HCEC 1CT (cell line): ENCODE measurements at regions not wholly inside any gene's neighbourhood (a gene's known extent, or its start where the extent isn't known, plus 50 kb on each side); places are given as distances from the start of the nearest gene placed in this dataset.
"Not testable (repeated sequence)": the region's sequence is repeated elsewhere in the genome, so short reads cannot be mapped to it uniquely, and the experiment has no call there.

ENCODE experiments used
- DNase-seq: peaks from one replicate; pipeline ENCODE4 v3.0.0-alpha.2; 2017

DNA sequence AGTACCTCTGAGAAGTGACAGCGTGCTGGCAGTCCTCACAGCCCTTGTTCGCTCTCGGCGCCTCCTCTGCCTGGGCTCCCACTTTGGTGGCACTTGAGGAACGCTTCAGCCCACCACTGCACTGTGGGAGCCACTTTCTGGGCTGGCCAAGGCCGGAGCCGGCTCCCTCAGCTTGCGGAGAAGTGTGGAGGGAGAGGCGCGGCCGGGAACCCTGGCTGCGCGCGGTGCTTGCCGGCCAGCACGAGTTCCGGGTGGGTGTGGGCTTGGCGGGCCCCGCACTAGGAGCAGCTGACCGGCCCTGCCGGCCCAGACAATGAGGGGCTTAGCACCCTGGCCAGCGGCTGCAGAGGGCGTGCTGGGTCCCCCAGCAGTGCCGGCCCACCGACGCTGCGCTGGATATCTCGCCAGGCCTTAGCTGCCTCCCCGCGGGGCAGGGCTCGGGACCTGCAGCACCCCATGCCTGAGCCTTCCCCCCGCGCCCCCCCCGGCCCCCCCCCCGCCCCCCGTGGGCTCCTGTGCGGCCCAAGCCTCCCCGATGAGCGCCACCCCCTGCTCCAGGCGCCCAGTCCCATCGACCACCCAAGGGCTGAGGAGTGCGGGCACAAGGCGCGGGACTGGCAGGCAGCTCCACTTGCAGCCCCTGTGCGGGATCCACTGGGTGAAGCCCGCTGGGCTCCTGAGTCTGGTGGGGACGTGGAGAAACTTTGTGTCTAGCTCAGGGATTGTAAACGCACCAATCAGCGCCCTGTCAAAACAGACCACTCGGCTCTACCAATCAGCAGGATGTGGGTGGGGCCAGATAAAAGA is 847.7 kb upstream of the CDH6 start:
- DNase-seq, result not testable (repeated sequence)

DNA sequence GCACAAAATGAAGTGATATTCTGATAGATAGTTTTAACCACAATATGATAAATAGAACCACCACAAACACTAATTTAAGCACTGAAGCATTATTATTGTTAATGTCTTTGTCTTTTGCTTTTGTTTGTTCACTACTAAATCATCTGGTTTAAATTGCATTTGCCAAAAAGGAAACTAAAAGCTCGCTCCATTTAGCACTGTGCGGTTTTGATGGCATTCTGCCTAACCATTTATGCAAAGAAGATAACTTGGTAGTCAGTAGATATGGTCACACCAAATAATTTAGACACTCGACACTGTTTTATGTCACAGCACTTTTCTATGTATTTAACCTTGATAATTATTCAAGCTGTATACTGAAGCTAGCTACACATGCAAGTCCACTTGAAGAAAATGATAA is 849.8 kb upstream of the CDH6 start:
- no peak for DNase-seq

DNA sequence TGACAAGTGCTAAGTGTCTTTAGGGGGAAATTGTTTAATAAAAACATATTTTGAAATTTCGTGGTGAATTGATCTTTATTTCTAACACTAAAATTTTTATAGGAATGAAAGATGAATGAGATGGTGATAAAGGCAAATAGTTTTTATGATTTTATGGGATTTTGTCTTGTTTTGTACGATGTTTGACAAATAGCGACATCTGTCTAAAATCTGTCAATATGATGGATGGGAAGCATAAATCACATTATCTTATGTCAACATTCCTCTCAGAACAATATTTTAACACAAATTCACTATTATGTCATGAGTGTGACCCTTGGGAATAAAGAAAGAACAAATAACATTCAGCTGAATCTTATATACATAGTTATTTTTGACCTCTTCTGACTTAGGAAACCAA is 852.0 kb upstream of the CDH6 start:
- DNase-seq, result no peak

- DNase-seq, result no peak
Observed at GRCh38 chr5:30337084-30337573, 856.4 kb upstream of the CDH6 start.

- no peak for DNase-seq
Observed at GRCh38 chr5:30331534-30331933, 862.0 kb upstream of the CDH6 start.

DNA sequence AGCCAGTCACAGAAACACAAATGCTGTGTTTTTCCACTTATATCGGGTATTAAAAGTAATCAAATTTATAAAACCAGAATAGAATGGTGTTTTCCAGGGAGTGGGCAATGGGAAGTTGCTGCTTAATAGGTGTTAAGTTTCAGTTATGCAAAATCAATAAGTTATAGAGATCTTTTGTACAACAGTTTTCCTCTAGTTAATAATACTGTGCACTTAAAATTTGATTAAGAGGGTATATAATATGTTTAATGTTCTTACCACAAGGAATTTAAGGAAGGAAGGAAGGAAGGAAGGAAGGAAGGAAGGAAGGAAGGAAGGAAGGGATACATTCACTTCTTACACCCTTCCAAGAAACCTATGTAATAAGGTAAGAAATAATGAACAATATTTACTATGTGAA is 867.7 kb upstream of the CDH6 start:
- DNase-seq, result no peak

- no peak for DNase-seq
Observed at GRCh38 chr5:30324083-30324482, 869.4 kb upstream of the CDH6 start.

GRCh38 chr5:30287890-30288289 is 905.6 kb upstream of the CDH6 start:
- no peak for DNase-seq

DNA sequence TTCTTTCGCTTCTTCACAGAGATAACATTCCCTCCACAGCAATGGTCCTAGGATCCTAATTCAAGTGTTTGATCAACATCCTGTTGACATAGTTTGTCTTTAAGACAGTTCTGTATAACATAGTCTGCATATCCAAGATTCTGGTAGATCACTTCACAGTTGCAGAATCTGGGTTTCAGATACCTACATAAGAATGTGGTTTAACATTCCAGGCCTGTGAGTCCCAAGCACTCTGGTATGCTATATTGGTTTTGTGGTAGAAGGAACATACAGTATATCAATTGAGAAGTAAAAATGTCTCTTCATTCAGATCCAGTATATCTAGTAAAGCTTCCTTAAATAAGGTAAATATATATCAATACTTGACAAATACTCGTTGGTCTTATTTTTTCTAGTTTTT is 914.2 kb upstream of the CDH6 start:
- no peak for DNase-seq

- DNase-seq, result no peak
Observed at GRCh38 chr5:30267026-30267425, 926.5 kb upstream of the CDH6 start.

GRCh38 chr5:30239331-30240022 is 954.0 kb upstream of the CDH6 start:
- no peak for DNase-seq

- no peak for DNase-seq
Observed at GRCh38 chr5:30237189-30237588, 956.3 kb upstream of the CDH6 start.

GRCh38 chr5:30209755-30210154 is 983.7 kb upstream of the CDH6 start:
- DNase-seq, result no peak

- DNase-seq, result no peak
Observed at GRCh38 chr5:30197662-30198061, 995.8 kb upstream of the CDH6 start.

GRCh38 chr5:30195036-30195435 is 998.5 kb upstream of the CDH6 start:
- no peak for DNase-seq

- DNase-seq, result no peak
Observed at GRCh38 chr5:30194595-30194994, 998.9 kb upstream of the CDH6 start.

- no peak for DNase-seq
Observed at GRCh38 chr5:30183795-30184194, 1009.7 kb upstream of the CDH6 start.

DNA sequence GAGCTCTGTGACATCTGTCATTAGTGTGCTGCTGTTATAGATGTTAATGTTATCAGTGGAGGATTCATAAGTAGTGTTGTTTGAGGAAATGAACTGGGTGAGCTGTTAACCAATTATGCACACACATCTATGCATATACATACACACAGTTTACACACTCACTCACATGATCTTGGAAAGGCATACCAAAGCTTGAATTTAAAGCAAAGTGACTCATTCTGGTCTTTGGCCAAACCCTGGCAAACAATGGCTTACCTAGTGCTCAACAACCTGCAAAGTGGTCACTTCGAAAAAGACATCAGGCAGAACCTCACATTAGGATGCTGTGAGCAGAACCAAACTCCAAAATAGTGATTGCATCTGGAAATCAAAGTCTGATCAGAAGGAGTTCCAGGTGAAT is 1037.3 kb upstream of the CDH6 start:
- DNase-seq, result no peak

GRCh38 chr5:30152431-30152830 is 1041.1 kb upstream of the CDH6 start:
- DNase-seq, result no peak

DNA sequence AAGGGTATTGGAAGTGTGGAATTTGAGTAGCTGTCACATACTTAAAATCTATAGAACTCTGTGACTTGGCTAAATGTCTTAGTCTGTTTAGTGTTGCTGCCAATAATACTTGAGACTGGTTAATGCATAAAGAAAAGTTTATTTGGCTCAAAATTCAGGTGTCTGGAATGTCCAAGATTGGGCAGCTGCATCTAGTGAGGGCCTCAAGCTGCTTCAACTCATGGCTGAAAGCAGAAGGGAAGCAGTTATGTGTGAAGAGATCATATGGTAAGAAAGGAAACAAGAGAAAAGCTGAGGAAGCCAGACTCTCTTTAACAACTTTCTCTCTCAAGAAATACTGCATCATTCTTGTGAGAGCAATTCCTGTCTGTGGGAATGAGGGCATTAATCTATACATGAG is 1043.3 kb upstream of the CDH6 start:
- no peak for DNase-seq

- DNase-seq, result no peak
Observed at GRCh38 chr5:30149526-30149925, 1044.0 kb upstream of the CDH6 start.

- DNase-seq, result no peak
Observed at GRCh38 chr5:30147976-30148375, 1045.5 kb upstream of the CDH6 start.

GRCh38 chr5:30144059-30144458 is 1049.4 kb upstream of the CDH6 start:
- not testable (repeated sequence) for DNase-seq

DNA sequence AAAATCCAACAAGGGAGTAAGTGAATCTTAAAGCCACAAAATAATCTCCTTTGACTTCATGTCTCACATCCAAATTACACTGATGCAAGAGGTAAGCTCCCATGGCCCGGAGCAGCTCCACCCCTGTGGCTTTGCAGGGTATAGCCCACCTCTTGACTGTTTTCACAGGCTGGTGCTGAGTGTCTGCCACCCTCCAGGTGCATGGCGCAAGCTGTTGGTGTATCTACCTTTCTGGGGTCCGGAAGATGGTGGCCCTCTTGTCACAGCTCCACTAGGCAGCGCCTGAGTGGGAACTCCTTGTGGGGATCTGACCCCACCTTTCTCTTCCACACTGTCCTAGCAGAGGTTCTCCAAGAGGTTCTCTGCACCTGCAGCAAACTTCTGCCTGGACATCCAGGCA is 1051.1 kb upstream of the CDH6 start:
- no peak for DNase-seq

DNA sequence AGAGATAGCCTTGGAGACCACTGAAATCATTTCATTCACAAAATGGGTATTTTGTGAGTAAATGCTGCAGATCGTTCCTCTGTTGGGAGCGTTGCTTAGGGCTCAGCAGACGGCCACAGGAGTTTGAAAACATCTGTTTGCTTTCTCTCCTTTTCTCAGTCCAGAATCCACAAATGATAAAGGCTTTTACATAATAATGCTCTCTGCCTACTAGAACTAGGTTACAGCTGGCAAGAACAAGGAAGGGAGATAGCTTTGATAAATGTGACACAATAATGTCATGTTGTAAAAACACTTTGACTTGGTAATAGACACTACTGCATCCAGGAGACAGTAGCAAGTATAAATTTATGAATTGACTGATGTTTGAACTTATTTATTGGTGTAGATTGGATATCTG is 1072.4 kb upstream of the CDH6 start:
- no peak for DNase-seq
